ENCODE measurements at regions not wholly inside any gene's neighbourhood (a gene's known extent, or its start where the extent isn't known, plus 50 kb on each side); places are given as distances from the start of the nearest gene placed in this dataset.

DNA sequence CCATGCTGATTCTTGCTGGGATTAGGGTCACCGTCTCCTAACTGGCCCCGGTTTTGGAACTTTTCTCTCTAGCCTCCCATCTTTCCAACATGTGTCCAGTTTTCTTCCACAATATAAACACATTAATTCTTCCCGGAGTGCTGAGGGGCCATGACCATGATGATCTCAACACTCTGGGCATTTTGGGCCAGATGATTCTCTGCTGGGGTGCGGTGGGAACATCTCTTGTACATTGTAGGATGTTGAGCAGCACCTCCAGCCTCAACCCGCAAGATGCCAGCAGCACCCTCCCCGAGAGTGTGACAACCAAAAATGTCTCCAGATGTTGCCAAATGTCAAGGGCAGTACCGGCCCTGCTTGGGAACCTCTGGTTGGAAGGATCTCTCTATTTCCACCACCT is 164.8 kb downstream of the TFAP2C start:
- TF ChIP-seq CTCF (IDR thresholded peaks at IDR 0.05): no peak
- no peak for TF ChIP-seq EP300 (IDR thresholded peaks at IDR 0.05; ENCODE audit: low read depth)
- TF ChIP-seq POLR2A (IDR thresholded peaks at IDR 0.05): no peak
- no peak for TF ChIP-seq POLR2AphosphoS5 (IDR thresholded peaks at IDR 0.05)
